CD4-positive, alpha-beta T cell treated with Interleukin-12 subunit alpha and Interleukin-12 subunit beta, for 1 hour (primary cell): ENCODE measurements at regions not wholly inside any gene's neighbourhood (a gene's known extent, or its start where the extent isn't known, plus 50 kb on each side); places are given as distances from the start of the nearest gene placed in this dataset.
A peak's percentile ranks its signal among the peaks of the same experiment; 100 is the strongest.

ENCODE experiments used
- DNase-seq: peaks from one replicate; pipeline ENCODE4 v3.0.0-alpha.2; 2020

DNA sequence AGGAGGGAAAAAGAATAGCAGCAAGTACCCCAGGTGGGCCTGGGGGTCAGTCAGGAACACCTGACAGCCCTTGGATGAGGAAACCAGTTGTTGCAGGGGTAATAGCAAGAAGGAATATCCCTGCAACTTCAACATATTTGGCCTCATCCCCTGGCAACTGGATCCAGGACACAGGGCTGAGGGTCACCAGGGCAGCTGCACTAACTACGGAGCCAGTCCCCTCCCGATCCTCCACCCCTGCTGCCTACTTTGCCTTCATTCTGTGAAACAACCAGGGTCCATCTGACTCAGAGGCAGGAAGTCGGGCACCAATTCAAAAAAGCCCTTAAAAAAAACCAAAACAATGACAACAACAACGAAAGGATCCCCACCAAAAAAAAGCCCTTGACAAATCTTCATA is 52.9 kb downstream of the FRMPD3 start:
- DNase-seq = no peak

DNA sequence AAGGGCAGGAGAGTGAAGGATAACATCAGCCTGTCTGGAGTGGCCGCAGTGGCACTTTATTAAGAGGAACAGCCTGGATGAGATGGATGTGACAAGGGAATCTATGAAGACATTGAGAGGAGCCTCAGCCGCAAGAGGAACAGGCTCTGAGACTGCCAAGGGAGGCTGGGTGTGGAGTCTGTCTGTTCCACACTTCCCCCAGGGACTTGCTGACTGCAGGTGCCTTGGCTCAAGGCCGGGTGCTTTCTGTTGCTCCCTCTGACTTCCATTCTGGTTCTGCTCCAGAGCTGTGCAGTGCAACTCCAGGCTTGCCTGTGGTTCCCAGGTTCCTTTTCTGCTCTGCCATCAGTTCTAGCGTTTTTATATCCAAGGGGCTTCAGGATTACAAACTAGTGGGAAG is 54.6 kb downstream of the FRMPD3 start:
- no peak for DNase-seq

DNA sequence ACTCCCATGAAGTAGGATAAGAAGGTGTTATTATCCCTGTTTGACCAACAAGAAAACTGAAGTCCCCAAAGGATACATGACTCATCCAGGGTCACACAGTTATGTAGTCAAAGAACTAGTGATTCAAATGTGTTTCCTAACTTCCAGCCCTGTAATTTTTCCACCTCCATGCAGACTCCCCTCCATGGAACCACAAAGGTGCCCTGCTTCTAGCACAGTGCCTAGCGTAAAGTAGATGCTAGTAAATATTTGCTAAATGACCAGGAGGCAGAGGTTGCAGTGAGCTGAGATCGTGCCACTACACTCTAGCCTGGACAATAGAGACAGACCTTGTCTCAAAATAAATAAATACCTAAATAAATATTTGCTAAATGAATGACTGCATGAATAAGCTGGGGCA is 55.8 kb downstream of the FRMPD3 start:
- no peak for DNase-seq

DNA sequence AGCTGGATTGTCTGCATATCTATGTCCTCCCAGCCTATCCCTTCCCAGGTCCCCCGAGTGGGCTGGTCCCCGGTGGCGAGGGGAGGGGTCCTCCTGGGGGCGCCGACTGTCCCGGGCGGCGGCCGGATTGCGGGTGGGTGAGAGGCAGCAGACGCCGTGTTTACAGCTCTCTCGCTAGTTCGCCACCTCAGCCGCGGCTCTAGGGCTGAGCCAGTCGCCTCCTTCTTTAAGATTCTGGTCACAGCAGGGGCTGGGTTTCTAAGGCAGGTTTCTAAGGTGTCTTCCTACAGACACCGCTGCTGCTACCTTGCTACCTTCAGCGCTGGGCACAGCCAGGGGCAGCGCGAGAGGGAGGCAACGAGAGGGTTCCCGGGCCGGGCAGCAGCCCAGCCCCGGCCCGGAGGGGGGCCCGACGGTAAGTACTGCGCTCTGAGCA is 57.2 kb downstream of the FRMPD3 start:
- no peak for DNase-seq

DNA sequence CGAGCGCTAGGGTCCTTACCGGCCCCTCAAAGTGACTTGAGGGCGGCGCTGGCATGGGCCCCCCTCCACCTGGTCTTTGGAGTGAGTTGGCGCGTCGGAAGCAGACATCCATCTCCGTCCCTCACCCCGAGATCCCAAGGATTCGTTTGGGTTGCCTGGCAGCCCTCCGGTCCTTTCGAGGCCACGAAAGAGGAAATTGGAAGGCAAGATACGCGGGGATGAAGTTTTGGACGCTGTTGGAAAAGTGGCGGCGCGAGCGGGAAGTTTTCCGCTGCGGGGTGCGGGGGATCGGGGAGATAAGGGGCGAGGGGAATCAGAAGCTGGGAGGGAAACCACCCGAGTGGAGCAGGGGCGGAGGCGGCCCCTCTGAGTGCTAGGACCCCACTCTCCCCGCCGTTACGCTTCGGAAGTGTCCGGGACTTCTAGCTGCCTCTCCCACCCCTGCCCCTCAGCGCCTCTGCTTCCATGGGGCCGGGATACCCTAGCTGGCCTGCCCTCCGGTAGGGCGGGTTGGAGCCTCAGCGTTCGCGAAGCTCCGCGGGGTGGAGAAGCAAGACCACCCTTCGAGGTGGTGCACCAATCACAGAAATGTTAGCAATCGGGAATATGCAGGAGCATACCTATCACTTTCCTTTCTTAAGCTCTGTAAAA is 57.8 kb downstream of the FRMPD3 start:
- no peak for DNase-seq

DNA sequence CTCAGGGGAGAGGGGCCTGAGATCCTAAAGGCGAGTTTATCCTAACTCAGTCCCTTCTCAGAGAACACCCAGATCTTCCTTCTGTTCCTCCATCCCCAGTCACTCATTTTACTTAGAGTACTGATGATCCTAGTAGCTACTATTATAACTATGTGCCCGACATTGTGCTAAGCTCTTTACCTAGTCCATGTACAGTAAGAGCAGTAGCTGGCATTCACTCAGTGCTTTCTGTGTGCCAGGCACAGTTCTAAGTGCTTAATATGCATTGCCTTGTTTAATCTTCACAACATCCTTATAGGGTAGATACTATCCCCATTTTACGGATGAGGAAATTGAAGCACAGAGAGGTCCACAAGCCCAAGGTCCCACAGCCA is 58.3 kb downstream of the FRMPD3 start:
- no peak for DNase-seq

DNA sequence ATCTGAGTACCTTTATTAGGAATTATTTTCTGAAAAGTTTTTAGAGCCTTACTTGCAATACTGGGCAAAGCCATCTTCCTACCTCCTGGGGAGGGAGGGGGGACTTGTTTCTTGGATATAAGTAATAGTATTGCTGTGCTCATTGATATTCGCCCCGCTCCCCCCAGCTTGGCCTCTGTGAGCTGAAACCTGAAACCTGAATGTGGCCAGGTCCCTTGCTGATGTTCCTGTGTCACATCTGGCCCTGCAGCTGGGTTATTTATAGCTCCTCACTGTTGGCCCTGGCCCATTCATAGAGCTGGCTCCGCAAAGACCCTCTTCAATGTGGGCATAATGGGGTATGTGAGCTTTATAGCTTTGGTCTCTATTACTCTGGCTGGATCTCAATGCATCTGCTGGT is 59.5 kb downstream of the FRMPD3 start:
- no peak for DNase-seq

DNA sequence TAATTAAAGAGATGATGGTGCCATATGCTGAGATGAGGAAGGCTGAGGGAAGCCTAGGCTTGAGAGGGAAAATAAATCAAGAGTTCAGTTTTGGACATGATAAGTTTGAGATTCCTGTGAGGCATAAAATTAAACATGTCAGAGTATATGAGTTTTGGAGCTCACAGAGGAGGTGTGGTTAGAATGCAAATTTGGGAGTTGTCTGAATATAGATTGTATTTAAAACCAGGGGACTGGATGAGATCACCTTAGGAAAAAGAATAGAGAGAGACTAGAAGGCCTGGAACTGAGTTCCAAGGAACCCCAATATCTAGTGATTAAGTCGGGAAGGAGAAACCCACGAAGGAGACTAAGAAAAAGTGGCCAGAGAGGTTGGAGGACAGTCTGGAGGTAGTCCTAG is 65.5 kb downstream of the FRMPD3 start:
- DNase-seq = no peak

DNA sequence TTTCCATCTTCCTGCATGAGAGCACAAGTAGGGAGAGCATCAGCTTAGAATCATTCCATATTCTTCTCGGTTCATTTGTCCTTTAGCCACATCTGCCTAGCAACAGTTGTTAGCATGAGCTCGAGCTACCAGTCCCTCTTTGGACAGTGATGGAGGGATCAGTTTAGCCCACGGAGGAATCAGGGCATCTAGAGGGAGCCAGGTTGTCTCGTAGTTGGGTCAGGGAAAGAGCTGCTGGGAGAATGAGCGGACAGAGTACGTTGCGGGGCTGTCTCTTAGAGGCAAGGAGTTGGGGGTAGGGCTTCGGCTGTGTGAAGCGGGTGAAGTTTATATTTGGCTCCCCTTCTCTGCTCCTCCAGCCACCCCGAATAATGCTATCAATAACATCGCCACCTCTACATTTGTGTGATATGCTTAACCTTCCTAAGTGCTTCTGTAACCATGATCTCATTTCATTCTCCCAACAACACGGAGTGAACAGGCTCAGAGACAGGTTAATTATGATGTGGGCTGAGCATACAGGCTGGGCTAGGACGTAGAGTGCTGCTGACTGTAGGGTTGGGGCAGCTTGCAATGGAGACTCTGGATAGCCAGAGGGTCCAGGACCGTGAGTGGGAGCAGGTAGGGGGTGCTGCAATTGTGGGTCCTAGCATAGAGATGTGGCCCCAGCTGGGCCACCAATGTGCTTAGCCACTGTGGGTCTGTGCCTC is 72.6 kb downstream of the FRMPD3 start:
- DNase-seq = no peak

DNA sequence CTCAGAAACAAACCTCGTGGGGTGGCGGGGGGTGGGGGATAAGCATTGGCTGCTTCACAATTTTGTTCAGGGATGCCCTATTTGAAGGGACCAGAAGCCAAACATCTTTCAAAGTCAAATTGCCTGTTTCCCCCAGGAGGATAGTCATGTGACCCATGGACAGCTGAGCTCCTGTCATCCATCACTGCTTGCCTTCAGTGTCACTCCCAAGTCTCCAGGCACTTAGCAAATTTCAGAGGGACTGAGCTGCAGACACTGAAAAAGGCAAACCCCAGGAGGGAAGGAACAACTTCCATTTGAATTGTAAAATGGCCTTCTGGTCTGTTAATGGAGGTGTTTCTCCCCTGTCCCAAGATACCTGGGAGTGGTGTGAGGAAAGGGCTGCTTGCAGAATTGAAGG is 73.4 kb downstream of the FRMPD3 start:
- no peak for DNase-seq

DNA sequence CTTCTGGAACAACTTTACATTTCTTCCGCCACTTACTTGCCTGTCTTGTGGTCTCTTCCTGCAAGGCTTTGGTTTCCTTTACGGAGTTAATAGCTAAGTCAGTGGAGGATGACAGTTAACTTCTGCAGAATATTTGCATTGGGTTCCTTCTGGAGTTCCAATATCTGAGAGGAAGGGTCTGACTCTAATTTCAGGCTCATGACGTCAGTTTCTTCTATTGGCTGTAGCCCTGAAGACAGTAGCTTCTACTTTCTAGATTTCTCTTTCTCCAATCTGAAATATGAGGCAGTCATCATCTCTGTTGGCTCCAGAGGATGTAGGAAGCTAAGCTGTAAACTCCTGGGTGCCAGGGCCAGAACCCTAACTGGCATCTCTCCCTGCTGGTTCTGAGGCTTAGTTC is 76.7 kb downstream of the FRMPD3 start:
- no peak for DNase-seq

DNA sequence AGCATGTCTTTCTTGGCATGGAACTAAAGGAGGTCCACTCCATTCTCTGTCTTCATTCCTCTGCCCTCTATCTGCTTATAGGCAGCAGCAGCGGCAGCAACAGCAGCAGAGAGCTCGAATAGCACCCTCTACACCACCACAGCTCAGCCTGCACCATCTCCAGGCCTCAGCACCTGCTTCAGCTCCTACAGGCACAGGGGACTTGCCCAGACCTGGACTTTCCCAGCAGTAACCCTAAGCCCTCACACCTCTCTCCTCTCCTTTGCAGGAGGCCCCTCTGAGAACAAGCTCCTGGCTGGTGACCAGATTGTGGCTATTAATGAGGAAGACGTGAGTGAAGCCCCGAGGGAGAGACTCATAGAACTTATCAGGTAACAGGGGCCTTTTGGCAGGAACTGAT is 80.7 kb downstream of the FRMPD3 start:
- no peak for DNase-seq

DNA sequence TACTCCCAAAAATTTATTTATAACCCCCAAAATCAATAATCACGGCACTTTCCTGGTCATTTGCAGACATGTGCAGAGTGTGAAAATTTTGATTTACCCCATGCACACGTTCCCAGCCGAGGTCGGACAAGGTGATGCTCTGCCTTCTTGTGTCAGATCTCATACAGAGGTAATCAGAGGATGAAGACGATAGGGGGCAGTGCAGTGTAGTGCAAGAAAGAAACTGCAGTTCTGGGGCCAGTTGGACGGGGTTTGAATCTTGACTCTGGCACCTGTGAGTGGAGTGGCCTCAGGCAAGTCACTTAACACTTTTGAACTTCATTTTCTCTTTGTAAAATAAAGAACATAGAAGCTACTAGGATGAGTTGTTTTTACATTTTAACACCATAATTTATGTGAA is 88.4 kb downstream of the FRMPD3 start:
- DNase-seq = peak; percentile 37

DNA sequence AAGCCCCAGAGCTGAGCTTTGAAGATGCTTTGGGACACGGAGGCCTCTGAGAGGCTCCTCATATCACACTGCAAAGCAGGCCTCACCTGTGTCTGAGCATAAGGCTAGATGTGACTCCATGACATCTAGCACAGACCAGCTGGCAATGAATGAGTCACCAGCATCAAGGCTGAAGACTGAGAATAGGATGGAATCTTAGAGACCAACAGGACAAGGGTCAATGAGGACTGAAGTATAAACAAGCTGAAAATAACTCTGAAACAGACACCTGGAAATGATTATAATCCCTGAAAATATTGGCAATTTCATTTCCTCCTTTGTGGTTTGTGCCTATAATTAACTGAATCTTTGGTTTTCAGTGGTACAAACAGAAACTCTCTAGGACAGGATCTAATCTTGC is 87.1 kb upstream of the PRPS1 start:
- DNase-seq = no peak

DNA sequence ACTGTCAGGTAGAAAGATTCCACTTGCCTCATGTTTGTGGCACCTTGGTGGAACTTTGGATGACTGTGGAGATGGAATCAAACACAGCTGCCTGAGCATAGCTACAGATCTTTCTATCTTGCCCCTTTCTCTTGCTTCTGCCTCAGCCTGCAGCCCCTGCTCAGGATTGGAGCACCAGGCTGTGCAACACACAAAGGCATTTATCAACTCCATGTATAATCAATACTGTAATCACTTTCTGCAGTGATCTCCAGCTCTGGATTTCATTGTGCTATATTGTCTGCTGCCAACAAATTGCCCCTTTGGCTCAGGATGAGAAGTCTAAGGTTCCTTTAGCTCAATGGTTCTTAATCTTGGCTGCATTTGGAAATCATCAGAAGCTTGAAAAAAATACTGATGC is 86.3 kb upstream of the PRPS1 start:
- DNase-seq = no peak

DNA sequence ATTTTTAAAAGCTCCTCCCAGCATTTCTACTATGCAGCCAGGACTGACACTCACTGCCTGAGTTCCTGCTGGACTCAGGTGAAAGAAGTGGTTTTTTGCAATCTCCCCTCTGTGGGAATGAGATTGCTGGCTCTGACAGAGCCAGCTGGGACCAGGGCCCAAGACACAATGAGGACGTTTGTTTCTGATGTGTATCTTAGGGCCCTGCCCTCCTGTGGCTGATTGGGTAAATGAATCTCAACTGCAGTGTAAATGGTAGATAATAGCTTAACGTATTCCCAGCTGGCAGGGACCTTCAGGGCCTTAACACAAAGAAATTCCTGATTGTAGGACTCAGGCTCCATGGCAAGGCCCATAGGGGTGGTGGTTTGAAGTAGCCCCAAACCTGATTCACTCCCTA is 85.8 kb upstream of the PRPS1 start:
- DNase-seq = no peak

DNA sequence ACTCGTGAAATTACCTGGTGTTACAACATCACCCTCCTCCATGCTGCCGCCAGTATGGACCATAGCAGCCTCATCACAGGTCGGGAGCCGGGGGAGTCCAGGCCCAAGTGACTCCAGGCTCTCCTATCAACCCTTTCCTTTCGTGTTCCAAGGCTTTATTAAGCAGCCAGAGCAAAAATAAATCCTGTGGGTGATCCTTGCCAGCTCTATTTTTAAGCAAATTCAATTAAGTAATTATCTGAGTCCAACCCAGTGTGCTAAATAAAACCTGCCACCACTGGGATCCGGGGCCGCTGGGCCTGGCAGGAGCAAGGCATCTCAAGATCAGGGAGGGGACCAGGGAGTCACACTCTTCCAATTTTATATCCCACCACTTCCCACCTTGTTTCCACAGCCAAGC is 80.7 kb upstream of the PRPS1 start:
- DNase-seq = no peak

DNA sequence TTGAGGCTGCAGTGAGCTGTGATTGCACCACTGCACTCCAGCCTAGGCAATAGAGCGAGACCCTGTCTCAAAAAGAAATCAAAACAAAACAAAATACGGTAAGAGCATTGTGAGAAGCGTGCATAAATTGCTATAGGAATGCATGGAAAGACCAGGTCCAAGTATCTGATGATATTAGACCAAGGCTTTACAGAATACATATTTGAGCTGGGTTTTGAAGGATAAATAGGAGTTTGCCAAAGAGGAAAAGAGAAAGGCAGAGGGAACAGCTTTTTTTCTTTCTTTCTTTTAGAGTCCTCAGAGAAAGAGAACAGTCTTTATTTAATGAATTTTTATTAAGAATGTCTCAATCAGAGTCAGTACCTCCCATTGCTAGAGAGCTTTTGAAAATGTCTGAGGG is 79.5 kb upstream of the PRPS1 start:
- no peak for DNase-seq

DNA sequence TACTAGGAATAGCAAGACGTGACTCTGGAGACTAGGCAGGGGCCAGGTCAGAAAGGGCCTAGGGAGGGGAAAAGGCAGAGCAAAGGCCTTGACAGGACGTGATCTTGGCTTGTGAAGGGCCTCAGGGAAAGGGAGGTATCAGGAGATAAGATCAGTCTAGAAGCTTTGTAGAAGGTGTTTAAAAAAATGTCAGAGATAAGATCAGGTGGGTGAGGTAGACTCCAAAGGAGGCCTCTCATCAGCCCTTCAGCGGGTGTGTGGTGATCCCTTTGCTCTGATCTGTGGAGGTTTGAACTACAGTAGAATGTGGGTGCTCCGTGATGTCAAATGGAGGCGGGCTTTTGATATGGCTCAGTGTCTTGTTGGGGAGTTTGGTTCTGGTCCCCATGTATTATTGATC is 78.8 kb upstream of the PRPS1 start:
- peak; percentile 33 for DNase-seq

DNA sequence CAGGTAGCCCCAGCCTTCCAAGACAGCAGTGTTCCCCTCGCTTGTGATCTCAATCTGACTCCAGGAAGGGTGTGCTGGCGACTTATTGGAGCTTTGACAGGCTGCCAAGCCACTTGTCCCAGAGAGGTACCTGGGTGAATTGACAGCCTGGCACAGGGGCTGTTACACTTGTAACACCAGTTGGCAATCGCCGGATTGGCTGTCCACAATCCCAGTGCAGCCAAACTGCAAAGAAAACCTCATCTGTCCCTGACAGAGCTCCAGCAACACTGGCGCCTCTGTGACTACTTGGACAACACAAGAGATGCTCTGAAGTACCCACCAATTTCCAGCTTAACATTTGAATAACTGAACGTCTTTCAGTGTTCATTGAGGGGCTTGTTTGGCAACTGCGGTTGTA is 76.8 kb upstream of the PRPS1 start:
- DNase-seq = no peak

DNA sequence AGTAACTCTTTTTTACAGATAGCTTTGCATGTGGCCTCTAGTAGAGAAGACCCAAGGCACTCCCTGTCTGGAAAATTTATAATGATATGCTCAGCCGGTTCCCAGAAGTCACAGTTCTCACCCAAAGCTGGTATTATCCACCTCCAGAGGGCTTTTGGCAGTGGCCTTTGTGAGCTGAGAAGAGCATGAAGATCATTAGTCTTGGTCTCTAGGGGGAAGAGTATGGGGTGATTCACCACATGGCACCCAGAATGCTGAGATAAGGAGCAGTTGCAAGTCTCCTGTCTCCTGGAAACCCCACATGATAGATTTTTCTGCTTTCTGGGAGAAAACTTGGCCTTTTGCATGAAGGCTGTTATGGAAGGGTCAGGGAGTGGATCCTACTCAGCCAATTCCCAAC is 75.4 kb upstream of the PRPS1 start:
- no peak for DNase-seq

DNA sequence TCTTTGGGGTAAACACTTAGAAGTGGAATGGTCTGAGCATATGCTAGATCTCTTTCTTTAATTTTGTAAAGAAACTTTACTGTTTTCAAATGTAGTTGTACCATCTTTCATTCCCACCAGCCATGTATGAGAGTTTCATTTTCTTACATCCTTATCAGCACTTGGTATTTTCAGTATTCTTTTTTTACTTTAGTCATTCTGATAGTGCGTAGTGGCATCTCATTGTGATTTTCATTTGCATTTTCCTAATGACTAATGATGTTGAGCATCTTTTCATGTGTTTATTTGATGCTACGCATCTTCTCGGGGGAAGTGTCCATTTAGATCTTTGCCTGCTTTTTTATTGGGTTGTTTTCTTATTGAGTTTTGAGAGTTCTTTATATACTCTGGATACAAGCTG is 71.3 kb upstream of the PRPS1 start:
- DNase-seq = no peak

DNA sequence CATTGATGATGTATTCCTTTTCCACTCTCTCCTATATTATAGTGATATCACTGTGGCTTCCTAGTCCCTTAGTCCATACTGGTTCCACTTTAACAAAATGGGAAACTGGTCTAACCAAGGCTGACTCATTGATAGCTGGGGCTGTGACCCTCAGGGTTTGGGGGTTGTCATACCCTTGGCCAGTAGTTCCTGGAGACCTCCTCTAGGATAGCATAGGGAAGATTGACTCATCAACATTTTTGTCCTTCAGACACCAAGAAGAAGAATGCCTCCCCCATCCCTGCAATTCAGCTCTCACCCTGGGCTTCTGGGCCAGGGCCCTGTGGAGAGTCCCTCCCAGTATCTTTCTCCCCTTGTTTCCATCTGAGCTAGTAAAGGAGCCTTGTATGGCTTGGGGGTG is 68.8 kb upstream of the PRPS1 start:
- no peak for DNase-seq

DNA sequence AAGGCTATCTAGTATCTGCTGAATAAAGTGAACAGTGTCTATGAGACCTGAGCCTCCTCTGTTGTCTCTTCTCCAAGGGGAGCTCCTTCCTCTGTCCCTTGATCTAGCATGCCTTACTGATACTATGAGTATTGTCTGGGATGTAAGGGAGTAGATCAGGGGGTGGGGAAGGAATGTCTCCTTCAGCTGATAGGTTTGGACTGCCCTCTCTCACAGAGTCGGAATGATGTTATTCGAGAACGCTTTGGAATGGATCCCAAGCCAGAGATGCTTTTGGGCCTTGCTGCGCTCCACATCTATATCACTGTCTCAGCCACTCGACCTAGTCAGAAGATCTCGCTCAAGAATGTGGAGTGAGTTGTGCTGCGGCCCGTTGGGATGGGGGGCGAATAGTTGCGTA is 68.3 kb upstream of the PRPS1 start:
- DNase-seq = no peak

DNA sequence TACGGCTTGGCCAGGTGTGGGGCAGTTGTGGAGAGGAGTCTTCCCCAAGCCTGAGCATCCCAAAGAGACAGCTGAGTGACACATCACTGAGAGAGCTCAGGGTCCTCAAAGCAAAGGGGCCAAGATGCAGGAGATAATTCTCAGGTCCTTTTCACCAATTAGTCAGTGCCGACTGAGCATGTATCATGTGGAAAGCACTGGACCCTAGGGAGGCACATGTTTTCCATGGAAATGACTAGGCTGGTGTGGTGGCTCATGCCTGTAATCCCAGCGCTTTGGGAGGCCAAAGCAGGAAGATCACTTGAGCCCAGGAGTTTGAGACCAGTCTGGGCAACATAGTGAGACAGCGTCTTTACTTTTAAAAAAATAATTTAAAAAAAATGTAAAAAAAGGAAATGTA is 67.3 kb upstream of the PRPS1 start:
- DNase-seq = no peak
